ENCODE measurements at regions not wholly inside any gene's neighbourhood (a gene's known extent, or its start where the extent isn't known, plus 50 kb on each side); places are given as distances from the start of the nearest gene placed in this dataset.

DNA sequence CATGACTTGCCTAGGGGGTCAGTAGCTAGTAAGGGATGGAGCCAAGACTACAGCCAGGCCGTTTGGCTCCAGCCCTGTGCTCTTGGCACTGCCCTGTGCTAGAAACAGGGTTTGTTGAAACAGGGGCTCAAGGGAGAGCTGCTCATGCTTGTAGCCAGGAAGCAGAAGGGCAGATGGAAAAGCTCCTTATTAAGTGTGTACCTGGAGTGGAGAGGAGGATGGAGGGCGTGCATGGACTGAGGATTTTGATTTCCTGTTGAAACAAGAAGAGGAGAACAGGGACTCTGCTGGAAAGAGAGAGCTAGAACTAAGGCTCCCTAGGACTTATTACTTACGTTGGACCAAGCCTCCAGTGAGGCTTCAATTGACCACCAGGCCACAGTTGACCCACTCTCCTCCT is 363.0 kb downstream of the MID1IP1 start:
- DNase-seq: no peak
- no peak for TF ChIP-seq CTCF (IDR thresholded peaks at IDR 0.05; ENCODE audit: insufficient read depth in 1 of 2, low read depth in 1 of 2, low read length in 1 of 2, severe bottlenecking in 1 of 2, unreplicated experiment in 1 of 2)
- Histone ChIP-seq H3K4me3 (ENCODE audit: low read depth, low read length) (no peak overlapping the region), H3K4me1 (no peaks in the 10 kb centered on the region), H3K27me3 (replicated peaks; ENCODE audit: control insufficient read depth, insufficient read depth, low read length) (no peaks in the 10 kb centered on the region), H3K36me3 (ENCODE audit: control insufficient read depth, insufficient read depth, low read length) (no peaks in the 10 kb centered on the region), H3K9me3 (no peaks in the 10 kb centered on the region)
- H3K4me3 Mint-ChIP-seq (ENCODE audit: unreplicated experiment): no peak overlapping the region
- no peaks in the 10 kb centered on the region for H3K36me3 Mint-ChIP-seq (ENCODE audit: insufficient read depth, unreplicated experiment)
- no peaks in the 10 kb centered on the region for H3K4me1 Mint-ChIP-seq (ENCODE audit: low read depth, unreplicated experiment)
- ChIA-PET POLR2A (no interaction called here), CTCF (interaction anchor here (1.4 kb wide), 1 partner anchor 12 kb away, joined by 3 read pairs; no protein-coding TSS in a partner anchor)
- no peak overlapping the region for H3K27ac Mint-ChIP-seq (ENCODE audit: unreplicated experiment)
- H3K9me3 Mint-ChIP-seq (ENCODE audit: unreplicated experiment): no peaks in the 10 kb centered on the region
- no TSS peak for BruUV-seq (replicated peaks)
- H3K27me3 Mint-ChIP-seq (ENCODE audit: insufficient read depth, unreplicated experiment): peaks cover 13% of the 10 kb centered on the region
- intact Hi-C loops (cut with micrococcal nuclease; ENCODE audit: unreplicated experiment): loop anchor here (10.0 kb wide), 1 partner anchor 81 kb away; no protein-coding TSS in a partner anchor

DNA sequence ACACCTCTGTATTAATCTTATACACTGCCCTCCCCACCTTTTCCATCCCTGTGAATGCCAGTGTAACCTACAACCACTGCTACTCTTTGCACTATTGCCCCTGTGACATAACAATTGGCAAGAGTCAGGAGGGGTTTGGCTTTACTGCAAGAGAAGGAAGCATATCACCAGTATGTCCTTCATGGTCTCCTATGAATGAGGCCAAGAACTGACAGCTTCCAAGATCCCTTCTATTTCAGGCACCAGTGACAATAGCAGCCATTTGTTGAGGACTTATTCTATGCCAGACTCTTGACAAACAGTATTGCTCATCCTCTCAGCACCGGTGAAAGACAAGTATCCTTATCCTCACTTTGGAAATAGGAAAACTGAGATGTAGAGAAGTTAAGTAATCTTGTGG is 363.9 kb downstream of the MID1IP1 start:
- CTCF ChIA-PET: no interaction called here

DNA sequence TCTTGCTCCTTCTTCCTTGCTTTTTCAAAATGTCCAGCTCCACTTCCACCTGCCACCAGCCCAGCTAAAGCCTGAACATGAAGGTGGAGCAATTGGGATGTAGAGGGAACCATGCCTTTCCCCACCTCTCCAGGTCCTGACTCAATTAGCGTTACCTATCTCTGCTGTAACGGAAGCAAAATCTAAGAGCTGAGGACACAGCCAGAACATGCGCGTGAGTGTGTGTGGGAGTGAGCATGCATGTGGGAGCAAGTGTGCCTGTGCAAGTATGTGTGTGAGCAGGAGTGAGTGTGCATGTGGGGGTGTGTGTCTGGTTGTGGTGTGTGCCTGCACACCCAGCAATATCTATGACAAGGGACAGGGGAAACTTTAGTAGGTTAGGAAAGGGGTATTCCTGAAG is 364.5 kb downstream of the MID1IP1 start:
- CTCF ChIA-PET: no interaction called here

More for the DNA sequence above, 363.9 kb downstream of the MID1IP1 start:
- DNase-seq: no peak
- H3K4me1 Mint-ChIP-seq (ENCODE audit: low read depth, unreplicated experiment): no peaks in the 10 kb centered on the region
- Histone ChIP-seq H3K4me3 (ENCODE audit: low read depth, low read length) (no peak overlapping the region), H3K27me3 (replicated peaks; ENCODE audit: control insufficient read depth, insufficient read depth, low read length) (no peaks in the 10 kb centered on the region), H3K36me3 (ENCODE audit: control insufficient read depth, insufficient read depth, low read length) (no peaks in the 10 kb centered on the region), H3K4me1 (no peaks in the 10 kb centered on the region), H3K9me3 (no peaks in the 10 kb centered on the region)
- no peaks in the 10 kb centered on the region for H3K36me3 Mint-ChIP-seq (ENCODE audit: insufficient read depth, unreplicated experiment)
- BruUV-seq (replicated peaks): no TSS peak
- H3K9me3 Mint-ChIP-seq (ENCODE audit: unreplicated experiment): no peaks in the 10 kb centered on the region
- H3K27me3 Mint-ChIP-seq (ENCODE audit: insufficient read depth, unreplicated experiment): peaks cover 13% of the 10 kb centered on the region
- no peak overlapping the region for H3K27ac Mint-ChIP-seq (ENCODE audit: unreplicated experiment)
- POLR2A ChIA-PET: no interaction called here
- intact Hi-C loops (cut with micrococcal nuclease; ENCODE audit: unreplicated experiment): loop anchor here (10.0 kb wide), 1 partner anchor 80 kb away; no protein-coding TSS in a partner anchor
- TF ChIP-seq CTCF (IDR thresholded peaks at IDR 0.05; ENCODE audit: insufficient read depth in 1 of 2, low read depth in 1 of 2, low read length in 1 of 2, severe bottlenecking in 1 of 2, unreplicated experiment in 1 of 2): no peak
- H3K4me3 Mint-ChIP-seq (ENCODE audit: unreplicated experiment): no peak overlapping the region

More for the DNA sequence above, 364.5 kb downstream of the MID1IP1 start:
- Mint-ChIP-seq H3K9me3 (ENCODE audit: unreplicated experiment) (no peaks in the 10 kb centered on the region), H3K36me3 (ENCODE audit: insufficient read depth, unreplicated experiment) (no peaks in the 10 kb centered on the region), H3K4me1 (ENCODE audit: low read depth, unreplicated experiment) (no peaks in the 10 kb centered on the region), H3K27ac (ENCODE audit: unreplicated experiment) (no peak overlapping the region), H3K27me3 (ENCODE audit: insufficient read depth, unreplicated experiment) (peaks cover 13% of the 10 kb centered on the region), H3K4me3 (ENCODE audit: unreplicated experiment) (no peak overlapping the region)
- Histone ChIP-seq H3K4me3 (ENCODE audit: low read depth, low read length) (no peak overlapping the region), H3K9me3 (no peaks in the 10 kb centered on the region), H3K36me3 (ENCODE audit: control insufficient read depth, insufficient read depth, low read length) (no peaks in the 10 kb centered on the region), H3K27me3 (replicated peaks; ENCODE audit: control insufficient read depth, insufficient read depth, low read length) (no peaks in the 10 kb centered on the region), H3K4me1 (no peaks in the 10 kb centered on the region)
- DNase-seq: no peak
- BruUV-seq (replicated peaks): no TSS peak
- TF ChIP-seq CTCF (IDR thresholded peaks at IDR 0.05; ENCODE audit: insufficient read depth in 1 of 2, low read depth in 1 of 2, low read length in 1 of 2, severe bottlenecking in 1 of 2, unreplicated experiment in 1 of 2): no peak
- POLR2A ChIA-PET: no interaction called here
- intact Hi-C loops (cut with micrococcal nuclease; ENCODE audit: unreplicated experiment): loop anchor here (10.0 kb wide), 1 partner anchor 79 kb away; no protein-coding TSS in a partner anchor

Data from Caco-2 (cell line).